ENCODE measurements at regions not wholly inside any gene's neighbourhood (a gene's known extent, or its start where the extent isn't known, plus 50 kb on each side); places are given as distances from the start of the nearest gene placed in this dataset.

DNA sequence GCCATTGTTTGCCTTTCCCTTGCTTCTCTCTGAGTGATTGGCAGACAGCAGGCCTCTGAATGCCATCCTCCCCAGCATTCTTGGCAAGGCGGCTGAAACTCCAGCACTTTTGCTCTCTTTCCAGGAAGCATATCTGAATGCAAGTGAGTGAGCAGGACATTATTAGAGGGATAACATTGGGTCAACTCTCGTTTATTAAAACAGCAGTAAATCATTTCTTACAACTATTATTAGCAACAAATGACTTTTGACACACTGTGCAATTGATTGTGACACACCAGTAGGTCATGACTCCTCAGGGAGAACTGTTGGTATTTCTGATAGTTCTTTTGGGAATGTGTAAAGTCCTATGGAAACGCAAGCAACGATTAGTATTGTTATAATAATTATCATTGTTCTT lies 103.8 kb downstream of the EFNB1 start:
- Histone ChIP-seq H3K36me3 (no peaks in the 10 kb centered on the region), H3K4me3 (no peak overlapping the region), H3K4me1 (peaks cover 6% of the 10 kb centered on the region), H3K27ac (no peak overlapping the region), H3K27me3 (no peaks in the 10 kb centered on the region), H3K9me3 (no peaks in the 10 kb centered on the region)
- DNase-seq (ENCODE audit: extremely low spot score in 2 of 2): no peak
- TF ChIP-seq POLR2AphosphoS5 (IDR thresholded peaks at IDR 0.05; ENCODE audit: insufficient read depth in 1 of 2, low read depth in 1 of 2) (no peak), POLR2A (IDR thresholded peaks at IDR 0.05) (no peak)
- TF ChIP-seq, protein P1, sequence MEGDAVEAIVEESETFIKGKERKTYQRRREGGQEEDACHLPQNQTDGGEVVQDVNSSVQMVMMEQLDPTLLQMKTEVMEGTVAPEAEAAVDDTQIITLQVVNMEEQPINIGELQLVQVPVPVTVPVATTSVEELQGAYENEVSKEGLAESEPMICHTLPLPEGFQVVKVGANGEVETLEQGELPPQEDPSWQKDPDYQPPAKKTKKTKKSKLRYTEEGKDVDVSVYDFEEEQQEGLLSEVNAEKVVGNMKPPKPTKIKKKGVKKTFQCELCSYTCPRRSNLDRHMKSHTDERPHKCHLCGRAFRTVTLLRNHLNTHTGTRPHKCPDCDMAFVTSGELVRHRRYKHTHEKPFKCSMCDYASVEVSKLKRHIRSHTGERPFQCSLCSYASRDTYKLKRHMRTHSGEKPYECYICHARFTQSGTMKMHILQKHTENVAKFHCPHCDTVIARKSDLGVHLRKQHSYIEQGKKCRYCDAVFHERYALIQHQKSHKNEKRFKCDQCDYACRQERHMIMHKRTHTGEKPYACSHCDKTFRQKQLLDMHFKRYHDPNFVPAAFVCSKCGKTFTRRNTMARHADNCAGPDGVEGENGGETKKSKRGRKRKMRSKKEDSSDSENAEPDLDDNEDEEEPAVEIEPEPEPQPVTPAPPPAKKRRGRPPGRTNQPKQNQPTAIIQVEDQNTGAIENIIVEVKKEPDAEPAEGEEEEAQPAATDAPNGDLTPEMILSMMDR (IDR thresholded peaks at IDR 0.05): no peak
- intact Hi-C loops (cut with DNase I): no loop called here

DNA sequence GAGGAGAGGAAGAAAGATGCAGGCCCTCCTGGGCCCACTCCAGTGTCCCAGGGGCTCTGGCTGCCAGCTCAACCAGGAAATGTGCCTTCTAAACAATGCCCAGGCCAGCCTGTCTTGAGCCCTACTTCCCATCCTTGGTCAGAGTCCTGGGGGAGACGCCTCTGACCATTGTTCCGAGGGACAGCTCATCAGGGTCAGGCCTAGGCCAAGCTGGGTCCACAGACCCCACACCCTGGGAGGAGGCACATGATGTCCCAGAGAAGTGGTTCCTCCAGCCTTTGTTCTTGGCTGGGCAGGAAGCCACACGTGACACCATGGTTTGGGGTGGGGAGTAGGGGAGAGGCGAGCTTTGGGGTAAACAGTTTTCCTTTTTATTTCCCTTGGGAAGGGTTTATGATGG lies 102.5 kb downstream of the EFNB1 start:
- Histone ChIP-seq H3K27me3 (no peaks in the 10 kb centered on the region), H3K27ac (no peak overlapping the region), H3K9me3 (no peaks in the 10 kb centered on the region), H3K4me1 (peaks cover 6% of the 10 kb centered on the region), H3K36me3 (no peaks in the 10 kb centered on the region), H3K4me3 (no peak overlapping the region)
- no peak for DNase-seq (ENCODE audit: extremely low spot score in 2 of 2)
- intact Hi-C loops (cut with DNase I): no loop called here
- TF ChIP-seq POLR2AphosphoS5 (IDR thresholded peaks at IDR 0.05; ENCODE audit: insufficient read depth in 1 of 2, low read depth in 1 of 2) (no peak), POLR2A (IDR thresholded peaks at IDR 0.05) (no peak)
- TF ChIP-seq, protein P1 (IDR thresholded peaks at IDR 0.05): no peak

DNA sequence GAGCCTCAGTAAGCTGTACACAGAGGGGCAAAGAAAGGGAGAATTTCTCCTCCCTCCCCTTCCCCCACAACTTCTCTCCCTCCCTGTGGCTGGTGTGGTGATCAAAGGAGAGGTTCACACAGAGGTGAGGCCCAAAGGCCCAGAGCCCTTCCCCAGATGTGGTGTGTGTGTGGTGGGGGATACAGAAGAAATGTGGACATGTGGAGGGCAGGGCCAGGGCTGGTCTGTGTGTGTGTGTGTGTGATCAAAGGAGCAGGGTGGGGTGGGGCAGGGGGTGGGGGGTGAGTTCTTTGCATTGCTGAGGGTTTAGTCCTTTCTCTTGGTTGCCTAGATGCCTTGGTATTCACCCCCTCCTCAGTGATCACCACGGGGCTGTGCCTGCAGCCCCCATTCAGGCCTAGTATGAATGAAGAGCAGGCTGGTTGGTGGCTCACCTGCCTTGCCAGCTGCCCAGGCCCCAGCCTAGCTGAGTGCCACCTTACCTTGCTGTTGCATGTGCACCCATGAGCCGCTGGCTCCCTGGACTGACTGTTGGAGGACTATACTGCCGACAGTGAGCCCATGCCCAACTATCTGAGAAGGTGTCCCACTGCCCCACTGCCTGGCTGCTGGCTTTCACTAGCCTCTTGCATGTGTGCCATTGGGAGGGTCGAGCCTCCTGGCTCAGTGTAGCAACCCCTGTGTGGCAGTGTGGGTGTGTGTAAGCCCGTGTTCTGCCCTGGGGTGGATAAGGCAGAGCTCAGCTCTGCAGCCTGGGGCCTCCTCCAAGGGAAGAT lies 101.9 kb downstream of the EFNB1 start:
- peaks cover 6% of the 10 kb centered on the region for H3K4me1 ChIP-seq
- TF ChIP-seq, protein P1 (IDR thresholded peaks at IDR 0.05): no peak
- TF ChIP-seq POLR2AphosphoS5 (IDR thresholded peaks at IDR 0.05; ENCODE audit: insufficient read depth in 1 of 2, low read depth in 1 of 2) (no peak), POLR2A (IDR thresholded peaks at IDR 0.05) (no peak)
- H3K27ac ChIP-seq: no peak overlapping the region
- no peaks in the 10 kb centered on the region for H3K27me3 ChIP-seq
- no peaks in the 10 kb centered on the region for H3K9me3 ChIP-seq
- no peak for DNase-seq (ENCODE audit: extremely low spot score in 2 of 2)
- H3K4me3 ChIP-seq: no peak overlapping the region
- intact Hi-C loops (cut with DNase I): no loop called here
- no peaks in the 10 kb centered on the region for H3K36me3 ChIP-seq

DNA sequence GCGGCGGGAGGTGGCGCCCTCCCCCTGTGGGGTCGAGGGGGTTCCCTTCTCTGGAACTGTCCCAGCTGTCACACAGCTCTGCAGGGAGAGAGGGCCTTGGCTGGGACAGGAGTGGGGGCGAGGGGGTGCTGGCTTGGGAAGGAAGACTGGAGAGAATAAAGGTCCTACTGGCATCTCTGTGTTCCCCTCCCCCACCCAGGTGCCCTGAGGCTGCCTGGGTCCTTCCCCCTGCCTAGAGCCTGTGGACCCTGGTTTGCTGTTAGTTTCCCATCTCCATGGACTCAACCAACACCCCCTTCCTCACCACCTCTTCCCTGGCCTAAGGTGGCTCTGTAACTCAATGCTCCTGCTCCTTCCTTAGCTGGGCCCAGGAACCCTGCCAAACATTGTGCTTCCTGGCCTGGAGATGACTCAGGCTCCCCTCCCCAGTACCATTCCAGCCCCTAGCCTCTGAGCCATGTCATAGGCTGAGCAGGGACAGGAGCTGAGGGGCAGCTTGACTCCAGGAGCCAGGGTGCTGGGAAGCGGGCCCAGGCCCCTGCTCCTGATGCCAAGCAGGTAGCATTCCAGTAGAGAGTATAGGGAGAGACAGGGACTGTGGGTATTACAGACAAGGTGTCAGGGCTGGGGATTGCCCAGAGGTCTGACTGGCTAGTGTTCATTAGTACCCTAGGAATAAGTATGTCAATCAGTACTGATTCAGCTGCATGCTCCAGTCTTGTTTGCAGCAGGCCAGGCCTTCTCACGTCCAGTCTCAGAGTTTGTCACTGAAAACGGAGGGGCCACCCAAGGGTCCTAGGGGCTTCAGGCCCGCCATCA lies 100.7 kb downstream of the EFNB1 start:
- Histone ChIP-seq H3K27ac (no peak overlapping the region), H3K9me3 (no peaks in the 10 kb centered on the region), H3K36me3 (no peaks in the 10 kb centered on the region), H3K4me3 (no peak overlapping the region), H3K4me1 (peaks cover 6% of the 10 kb centered on the region), H3K27me3 (no peaks in the 10 kb centered on the region)
- DNase-seq (ENCODE audit: extremely low spot score in 2 of 2): no peak
- intact Hi-C loops (cut with DNase I): no loop called here
- TF ChIP-seq POLR2AphosphoS5 (IDR thresholded peaks at IDR 0.05; ENCODE audit: insufficient read depth in 1 of 2, low read depth in 1 of 2): no peak
- no peak for TF ChIP-seq POLR2A (IDR thresholded peaks at IDR 0.05)
- TF ChIP-seq, protein P1 (IDR thresholded peaks at IDR 0.05): no peak

DNA sequence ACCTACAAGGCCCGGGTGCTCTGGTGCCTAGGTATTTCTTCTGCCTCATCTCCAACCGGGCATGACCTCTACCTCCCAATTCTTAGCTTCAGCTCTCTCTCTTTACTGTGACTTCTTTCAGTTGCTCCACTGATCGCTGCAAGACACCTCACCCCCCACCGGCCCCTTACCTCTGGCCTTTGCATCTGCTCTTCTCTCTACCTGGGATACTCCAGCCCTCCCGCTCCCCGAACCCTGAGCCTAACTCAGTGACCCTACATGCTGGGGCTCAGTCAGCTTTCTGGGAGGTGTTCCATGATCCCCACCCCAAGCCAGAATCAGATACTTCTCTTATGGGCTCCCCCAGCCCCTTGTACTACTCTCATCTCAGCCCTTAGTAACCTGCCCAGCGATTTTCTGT lies 99.6 kb downstream of the EFNB1 start:
- no peaks in the 10 kb centered on the region for H3K9me3 ChIP-seq
- no peak overlapping the region for H3K4me3 ChIP-seq
- TF ChIP-seq POLR2A (IDR thresholded peaks at IDR 0.05) (no peak), POLR2AphosphoS5 (IDR thresholded peaks at IDR 0.05; ENCODE audit: insufficient read depth in 1 of 2, low read depth in 1 of 2) (no peak)
- TF ChIP-seq, protein P1 (IDR thresholded peaks at IDR 0.05): no peak
- H3K4me1 ChIP-seq: peaks cover 6% of the 10 kb centered on the region
- H3K27ac ChIP-seq: no peak overlapping the region
- DNase-seq (ENCODE audit: extremely low spot score in 2 of 2): no peak
- intact Hi-C loops (cut with DNase I): no loop called here
- H3K27me3 ChIP-seq: no peaks in the 10 kb centered on the region
- H3K36me3 ChIP-seq: no peaks in the 10 kb centered on the region
